ENCODE measurements at regions not wholly inside any gene's neighbourhood (a gene's known extent, or its start where the extent isn't known, plus 50 kb on each side); places are given as distances from the start of the nearest gene placed in this dataset.
"Not testable (repeated sequence)": the region's sequence is repeated elsewhere in the genome, so short reads cannot be mapped to it uniquely, and the experiment has no call there.

DNA sequence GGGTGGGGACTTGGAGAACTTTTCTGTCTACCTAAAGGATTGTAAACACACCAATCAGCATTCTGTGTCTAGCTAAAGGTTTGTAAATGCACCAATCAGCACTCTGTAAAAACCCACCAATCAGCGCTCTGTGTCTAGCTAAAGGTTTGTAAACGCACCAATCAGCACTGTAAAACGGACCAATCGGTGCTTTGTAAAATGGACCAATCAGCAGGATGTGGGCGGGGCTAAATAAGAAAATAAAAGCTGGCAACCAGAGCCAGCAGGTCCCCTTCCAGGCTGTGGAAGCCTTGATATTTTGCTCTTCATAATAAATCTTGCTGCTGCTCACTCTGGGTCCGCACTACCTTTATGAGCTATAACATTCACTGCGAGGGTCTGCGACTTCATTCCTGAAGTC, 331.3 kb downstream of the SUCLG1 start:
- TF ChIP-seq, protein P1, sequence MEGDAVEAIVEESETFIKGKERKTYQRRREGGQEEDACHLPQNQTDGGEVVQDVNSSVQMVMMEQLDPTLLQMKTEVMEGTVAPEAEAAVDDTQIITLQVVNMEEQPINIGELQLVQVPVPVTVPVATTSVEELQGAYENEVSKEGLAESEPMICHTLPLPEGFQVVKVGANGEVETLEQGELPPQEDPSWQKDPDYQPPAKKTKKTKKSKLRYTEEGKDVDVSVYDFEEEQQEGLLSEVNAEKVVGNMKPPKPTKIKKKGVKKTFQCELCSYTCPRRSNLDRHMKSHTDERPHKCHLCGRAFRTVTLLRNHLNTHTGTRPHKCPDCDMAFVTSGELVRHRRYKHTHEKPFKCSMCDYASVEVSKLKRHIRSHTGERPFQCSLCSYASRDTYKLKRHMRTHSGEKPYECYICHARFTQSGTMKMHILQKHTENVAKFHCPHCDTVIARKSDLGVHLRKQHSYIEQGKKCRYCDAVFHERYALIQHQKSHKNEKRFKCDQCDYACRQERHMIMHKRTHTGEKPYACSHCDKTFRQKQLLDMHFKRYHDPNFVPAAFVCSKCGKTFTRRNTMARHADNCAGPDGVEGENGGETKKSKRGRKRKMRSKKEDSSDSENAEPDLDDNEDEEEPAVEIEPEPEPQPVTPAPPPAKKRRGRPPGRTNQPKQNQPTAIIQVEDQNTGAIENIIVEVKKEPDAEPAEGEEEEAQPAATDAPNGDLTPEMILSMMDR (conservative IDR thresholded peaks at IDR 0.05; ENCODE audit: low read length) = not testable (repeated sequence)
- not testable (repeated sequence) for TF ChIP-seq EZH2phosphoT487 (IDR thresholded peaks at IDR 0.05; ENCODE audit: borderline replicate concordance)

Data from Loucy (cell line).